T-cell (primary cell): ENCODE measurements at regions not wholly inside any gene's neighbourhood (a gene's known extent, or its start where the extent isn't known, plus 50 kb on each side); places are given as distances from the start of the nearest gene placed in this dataset.

Source experiments
- ATAC-seq, 4 experiments: fragments of 200-7000 bp in 3 of 4; fragments of 150-1000 bp in 1 of 4; cut with Tn5 transposase; replicated peaks in 1 of 4; 1 replicate in 3 of 4; 2 replicates in 1 of 4; pipeline ENCODE4 v1.10.0; 2021; ENCODE audit warnings: moderate library complexity in 3 of 4, mild to moderate bottlenecking in 2 of 4, moderate number of reproducible peaks in 1 of 4
- CTCF ChIA-PET, 2 donors: fragments of 300-600 bp; sonication (Branson Sonifier 250); formaldehyde crosslinking; loops; one replicate each; lab custom pipeline; 2022; ENCODE audit warnings: antibody characterized with exemption in 2 of 2; lab: Charles Lee
- POLR2A ChIA-PET, 2 donors: fragments of 300-600 bp; sonication (Branson Sonifier 250); formaldehyde crosslinking; loops; one replicate each; lab custom pipeline; 2022; ENCODE audit warnings: antibody characterized with exemption in 2 of 2; lab: Charles Lee
- DNase-seq, 35 experiments: peaks; one replicate each; pipeline versions ENCODE4 v3.0.0 to v3.0.0-alpha.2; 2013 to 2023
- H3K27ac ChIP-seq: one replicate; pipeline ENCODE4 v1.5.1; 2013; ENCODE audit warnings: low read length
- H3K27me3 ChIP-seq, 2 experiments: replicated peaks in 1 of 2; 1 replicate in 1 of 2; 2 replicates in 1 of 2; pipeline versions ENCODE4 v1.6.1 to v1.7.0; 2013; ENCODE audit warnings: low read length in 1 of 2, mixed read lengths in 1 of 2; ENCODE audit not compliant: control insufficient read depth in 2 of 2, insufficient read depth in 2 of 2; ENCODE audit errors: extremely low read depth in 1 of 2
- H3K36me3 ChIP-seq, 2 donors: 1 replicate in 1 of 2; 2 replicates in 1 of 2; pipeline versions ENCODE4 v1.6.1 to v1.7.0; 2013; ENCODE audit warnings: low read length in 1 of 2; ENCODE audit not compliant: control insufficient read depth in 2 of 2, insufficient read depth in 1 of 2; ENCODE audit errors: extremely low read depth in 1 of 2
- H3K4me1 ChIP-seq, 2 experiments: 1 replicate in 1 of 2; 2 replicates in 1 of 2; pipeline versions ENCODE4 v1.6.1 to v1.7.0; 2013; ENCODE audit warnings: low read length in 2 of 2, mixed read lengths in 1 of 2; ENCODE audit not compliant: insufficient read depth in 2 of 2, control insufficient read depth in 1 of 2; ENCODE audit errors: extremely low read depth in 1 of 2
- H3K4me3 ChIP-seq, 2 donors: 1 replicate in 1 of 2; 2 replicates in 1 of 2; pipeline versions ENCODE4 v1.5.1 to v1.7.0; 2013; ENCODE audit warnings: mild to moderate bottlenecking in 2 of 2, low read length in 1 of 2, moderate library complexity in 1 of 2; ENCODE audit not compliant: control insufficient read depth in 1 of 2; ENCODE audit errors: extremely low read depth in 1 of 2
- H3K9me3 ChIP-seq: 2 replicates; pipeline ENCODE4 v1.7.0; 2013
- H3K27ac Mint-ChIP-seq, 2 donors: one replicate each; pipeline ENCODE4 v1.8.0; 2020 to 2021; ENCODE audit warnings: mild to moderate bottlenecking in 2 of 2, mixed read lengths in 2 of 2
- H3K27me3 Mint-ChIP-seq, 2 donors: one replicate each; pipeline ENCODE4 v1.8.0; 2021 to 2022; ENCODE audit warnings: mixed read lengths in 2 of 2
- H3K36me3 Mint-ChIP-seq: one replicate; pipeline ENCODE4 v1.8.0; 2021; ENCODE audit warnings: mixed read lengths
- H3K4me1 Mint-ChIP-seq, 3 donors: one replicate each; pipeline ENCODE4 v1.8.0; 2020 to 2022; ENCODE audit warnings: mixed read lengths in 3 of 3, mild to moderate bottlenecking in 1 of 3
- H3K4me3 Mint-ChIP-seq, 3 donors: one replicate each; pipeline ENCODE4 v1.8.0; 2020 to 2022; ENCODE audit warnings: mild to moderate bottlenecking in 3 of 3, mixed read lengths in 3 of 3, moderate library complexity in 3 of 3
- H3K9me3 Mint-ChIP-seq, 3 donors: one replicate each; pipeline ENCODE4 v1.8.0; 2020 to 2022; ENCODE audit warnings: mixed read lengths in 3 of 3
- WGBS: methylation state at CpG from one replicate; pipeline ENCODE4 v1.1.5; 2013; ENCODE audit warnings: missing lambda C conversion rate; ENCODE audit not compliant: insufficient coverage; 5-methylcytosine and 5-hydroxymethylcytosine counted together

GRCh38 chr12:97639702-97640101 lies 177.1 kb downstream of the RMST start:
- Histone ChIP-seq H3K27ac (no peak overlapping the region), H3K4me3 (no peak overlapping the region), H3K27me3 (no peaks in the 10 kb centered on the region), H3K9me3 (no peaks in the 10 kb centered on the region), H3K4me1 (no peaks in the 10 kb centered on the region), H3K36me3 (no peaks in the 10 kb centered on the region)
- H3K36me3 Mint-ChIP-seq: no peaks in the 10 kb centered on the region
- no peaks in the 10 kb centered on the region for H3K4me1 Mint-ChIP-seq
- peaks cover 2 to 14% (median 8%) of the 10 kb centered on the region in 3 donors for H3K9me3 Mint-ChIP-seq
- no CpG with 5 or more reads among the region's 1 CpG for WGBS
- ChIA-PET POLR2A (no interaction called here), CTCF (no interaction called here)
- H3K4me3 Mint-ChIP-seq: no peak overlapping the region
- no peak for ATAC-seq
- peaks cover 0 to 4% of the 10 kb centered on the region in 2 donors for H3K27me3 Mint-ChIP-seq
- no peak for DNase-seq
- H3K27ac Mint-ChIP-seq: no peak overlapping the region

GRCh38 chr12:97640826-97641225 lies 178.2 kb downstream of the RMST start:
- no peak overlapping the region for H3K27ac Mint-ChIP-seq
- ChIA-PET POLR2A (no interaction called here), CTCF (no interaction called here)
- H3K36me3 ChIP-seq: no peaks in the 10 kb centered on the region
- no peaks in the 10 kb centered on the region for H3K4me1 Mint-ChIP-seq
- no peak for ATAC-seq
- no peak overlapping the region for H3K27ac ChIP-seq
- H3K4me1 ChIP-seq: no peaks in the 10 kb centered on the region
- no peak overlapping the region for H3K4me3 Mint-ChIP-seq
- WGBS: 53% methylated on average over 4 of the region's 6 CpGs
- H3K9me3 ChIP-seq: no peaks in the 10 kb centered on the region
- H3K27me3 ChIP-seq: no peaks in the 10 kb centered on the region
- peaks cover 2 to 14% (median 8%) of the 10 kb centered on the region in 3 donors for H3K9me3 Mint-ChIP-seq
- H3K36me3 Mint-ChIP-seq: no peaks in the 10 kb centered on the region
- peaks cover 0 to 4% of the 10 kb centered on the region in 2 donors for H3K27me3 Mint-ChIP-seq
- no peak overlapping the region for H3K4me3 ChIP-seq
- no peak for DNase-seq

- Mint-ChIP-seq H3K4me3 (no peak overlapping the region), H3K27ac (no peak overlapping the region), H3K27me3 (peaks cover 0 to 4% of the 10 kb centered on the region in 2 donors), H3K4me1 (no peaks in the 10 kb centered on the region), H3K36me3 (no peaks in the 10 kb centered on the region), H3K9me3 (peaks cover 2 to 10% (median 8%) of the 10 kb centered on the region in 3 donors)
- no CpG with 5 or more reads among the region's 5 CpGs for WGBS
- Histone ChIP-seq H3K27ac (no peak overlapping the region), H3K4me1 (no peaks in the 10 kb centered on the region), H3K36me3 (no peaks in the 10 kb centered on the region), H3K27me3 (no peaks in the 10 kb centered on the region), H3K9me3 (no peaks in the 10 kb centered on the region), H3K4me3 (no peak overlapping the region)
- ChIA-PET CTCF (no interaction called here), POLR2A (no interaction called here)
- ATAC-seq (no peak), DNase-seq (no peak)
These were observed 180.3 kb downstream of the RMST start for GRCh38 chr12:97642911-97643310.

- Mint-ChIP-seq H3K36me3 (no peaks in the 10 kb centered on the region), H3K27me3 (peaks cover 0 to 4% of the 10 kb centered on the region in 2 donors), H3K27ac (no peak overlapping the region), H3K4me1 (no peaks in the 10 kb centered on the region), H3K9me3 (peaks cover 2 to 8% (median 7%) of the 10 kb centered on the region in 3 donors), H3K4me3 (no peak overlapping the region)
- H3K4me1 ChIP-seq: no peaks in the 10 kb centered on the region
- WGBS: no CpG with 5 or more reads among the region's 7 CpGs
- H3K9me3 ChIP-seq: no peaks in the 10 kb centered on the region
- ATAC-seq: no peak
- DNase-seq: no peak
- ChIA-PET POLR2A (no interaction called here), CTCF (no interaction called here)
- H3K27me3 ChIP-seq: no peaks in the 10 kb centered on the region
- no peak overlapping the region for H3K27ac ChIP-seq
- H3K4me3 ChIP-seq: no peak overlapping the region
- no peaks in the 10 kb centered on the region for H3K36me3 ChIP-seq
These were observed 181.3 kb downstream of the RMST start for GRCh38 chr12:97643924-97644323.

GRCh38 chr12:97645726-97646125 lies 183.1 kb downstream of the RMST start:
- no peak overlapping the region for H3K27ac ChIP-seq
- no peaks in the 10 kb centered on the region for H3K36me3 ChIP-seq
- Mint-ChIP-seq H3K36me3 (no peaks in the 10 kb centered on the region), H3K27me3 (peaks cover 0 to 4% of the 10 kb centered on the region in 2 donors), H3K4me1 (no peaks in the 10 kb centered on the region), H3K4me3 (no peak overlapping the region), H3K9me3 (peaks cover 8 to 13% (median 13%) of the 10 kb centered on the region in 3 donors), H3K27ac (no peak overlapping the region)
- no peaks in the 10 kb centered on the region for H3K9me3 ChIP-seq
- ATAC-seq (no peak), DNase-seq (no peak)
- no CpG with 5 or more reads among the region's 1 CpG for WGBS
- CTCF ChIA-PET: no interaction called here
- no peaks in the 10 kb centered on the region for H3K27me3 ChIP-seq
- POLR2A ChIA-PET: no interaction called here
- no peak overlapping the region for H3K4me3 ChIP-seq
- H3K4me1 ChIP-seq: no peaks in the 10 kb centered on the region

GRCh38 chr12:97647142-97647541 lies 184.5 kb downstream of the RMST start:
- ChIA-PET POLR2A (no interaction called here), CTCF (no interaction called here)
- Histone ChIP-seq H3K9me3 (no peaks in the 10 kb centered on the region), H3K36me3 (no peaks in the 10 kb centered on the region), H3K27me3 (no peaks in the 10 kb centered on the region), H3K27ac (no peak overlapping the region), H3K4me1 (no peaks in the 10 kb centered on the region), H3K4me3 (no peak overlapping the region)
- H3K9me3 Mint-ChIP-seq: peaks cover 4 to 11% (median 8%) of the 10 kb centered on the region in 3 donors
- no peaks in the 10 kb centered on the region for H3K36me3 Mint-ChIP-seq
- WGBS: no CpG with 5 or more reads among the region's 1 CpG
- H3K27me3 Mint-ChIP-seq: no peaks in the 10 kb centered on the region
- DNase-seq (no peak), ATAC-seq (no peak)
- H3K27ac Mint-ChIP-seq: no peak overlapping the region
- no peak overlapping the region for H3K4me3 Mint-ChIP-seq
- no peaks in the 10 kb centered on the region for H3K4me1 Mint-ChIP-seq

- CTCF ChIA-PET: no interaction called here
- no peaks in the 10 kb centered on the region for H3K9me3 ChIP-seq
- no peaks in the 10 kb centered on the region for H3K4me1 Mint-ChIP-seq
- no peak overlapping the region for H3K4me3 Mint-ChIP-seq
- no peak overlapping the region for H3K27ac Mint-ChIP-seq
- no peak overlapping the region for H3K27ac ChIP-seq
- H3K4me1 ChIP-seq: no peaks in the 10 kb centered on the region
- no peak for DNase-seq
- peaks cover 4 to 11% (median 8%) of the 10 kb centered on the region in 3 donors for H3K9me3 Mint-ChIP-seq
- ATAC-seq: no peak
- H3K27me3 ChIP-seq: no peaks in the 10 kb centered on the region
- no peak overlapping the region for H3K4me3 ChIP-seq
- no peaks in the 10 kb centered on the region for H3K36me3 Mint-ChIP-seq
- H3K36me3 ChIP-seq: no peaks in the 10 kb centered on the region
- POLR2A ChIA-PET: no interaction called here
- H3K27me3 Mint-ChIP-seq: no peaks in the 10 kb centered on the region
- no CpG with 5 or more reads among the region's 2 CpGs for WGBS
These were observed 187.6 kb downstream of the RMST start for GRCh38 chr12:97650242-97650641.
